D341Med (cell line): ENCODE measurements at regions not wholly inside any gene's neighbourhood (a gene's known extent, or its start where the extent isn't known, plus 50 kb on each side); places are given as distances from the start of the nearest gene placed in this dataset.

Source experiments
- DNase-seq: peaks from one replicate; pipeline ENCODE4 v3.0.0; 2012; ENCODE audit warnings: low spot score

DNA sequence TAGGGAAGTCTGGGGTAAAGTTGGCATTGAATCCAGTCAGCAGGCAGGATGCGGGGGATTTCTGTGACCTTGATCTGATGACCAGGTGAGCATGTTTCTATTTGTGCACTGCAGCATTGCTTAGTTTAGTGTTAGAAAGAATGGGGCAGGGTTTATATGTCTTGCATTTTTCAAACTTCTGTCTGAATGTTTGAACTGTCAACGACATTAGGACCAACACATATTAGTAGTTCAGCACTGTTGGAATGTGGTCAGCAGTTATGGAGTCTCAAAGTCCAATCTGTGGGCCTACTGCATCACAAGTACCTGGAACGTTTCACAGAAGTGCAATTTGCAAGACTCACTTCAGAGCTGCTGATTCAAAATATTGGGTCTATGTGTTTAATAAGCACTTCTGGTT is 276.6 kb upstream of the BMP2 start:
- no peak for DNase-seq

DNA sequence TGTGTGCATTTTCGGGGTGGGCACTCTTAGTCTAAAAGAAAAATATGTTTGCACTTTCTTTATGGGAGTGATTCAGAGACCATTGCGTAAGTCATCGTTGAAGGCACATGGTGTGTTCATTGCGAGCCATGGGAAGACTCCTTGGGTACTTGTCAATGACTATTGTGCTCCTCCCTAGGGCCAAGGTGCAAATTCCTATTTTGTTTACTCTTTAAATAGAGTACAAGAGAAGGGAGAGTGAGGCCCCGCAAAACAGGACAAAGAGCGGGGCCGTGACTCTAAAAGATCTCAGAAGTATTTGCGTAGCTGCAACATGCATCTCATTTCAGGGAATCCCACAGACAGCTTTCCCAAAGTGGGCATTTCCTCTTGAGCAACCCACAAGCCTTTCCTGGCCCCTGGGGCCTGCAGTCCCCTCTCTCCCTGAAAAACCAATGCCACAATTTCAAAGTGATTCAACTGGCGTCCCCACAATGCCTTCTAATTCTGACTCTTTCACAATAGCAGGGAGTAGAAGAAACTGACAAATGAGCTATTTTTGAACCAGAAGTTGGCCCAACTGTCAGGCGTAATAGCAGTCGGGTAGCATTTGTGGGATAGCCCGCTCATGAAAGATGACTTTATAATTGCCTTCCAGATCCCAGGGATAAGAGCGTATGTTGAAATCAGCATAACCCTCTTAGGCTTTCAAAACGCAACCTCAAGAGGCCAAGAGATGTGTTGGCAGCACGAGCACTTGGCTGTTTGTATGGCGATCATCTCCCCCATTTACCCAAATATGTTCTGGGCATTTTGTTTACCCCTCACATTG is 277.9 kb upstream of the BMP2 start:
- peak; percentile 57 for DNase-seq

DNA sequence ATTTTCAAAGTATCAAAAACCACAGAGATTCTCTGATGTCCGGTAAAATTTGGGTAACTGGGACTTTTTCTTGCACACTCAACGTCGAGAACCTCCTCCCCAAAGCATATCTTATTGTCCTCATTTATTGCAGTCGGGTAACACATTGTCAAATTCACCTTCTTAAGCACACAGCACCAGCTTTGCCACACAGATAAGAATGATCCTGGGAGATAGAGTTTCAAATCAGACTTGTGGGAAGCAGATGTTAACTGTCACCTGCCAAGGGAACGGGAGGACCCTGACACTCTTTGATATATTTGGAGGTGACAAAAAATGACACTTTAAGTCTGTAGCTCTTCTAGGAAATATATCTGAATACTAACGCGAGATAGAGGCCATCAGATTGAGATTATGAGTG is 282.1 kb upstream of the BMP2 start:
- no peak for DNase-seq

- no peak for DNase-seq
These were observed 283.8 kb upstream of the BMP2 start for GRCh38 chr20:6483727-6484126.

- DNase-seq: no peak
These were observed 285.0 kb upstream of the BMP2 start for GRCh38 chr20:6482486-6482885.

- no peak for DNase-seq
These were observed 286.9 kb upstream of the BMP2 start for GRCh38 chr20:6480328-6481200.

- no peak for DNase-seq
These were observed 294.3 kb upstream of the BMP2 start for GRCh38 chr20:6473197-6473596.

- DNase-seq: no peak
These were observed 295.6 kb upstream of the BMP2 start for GRCh38 chr20:6471871-6472270.

DNA sequence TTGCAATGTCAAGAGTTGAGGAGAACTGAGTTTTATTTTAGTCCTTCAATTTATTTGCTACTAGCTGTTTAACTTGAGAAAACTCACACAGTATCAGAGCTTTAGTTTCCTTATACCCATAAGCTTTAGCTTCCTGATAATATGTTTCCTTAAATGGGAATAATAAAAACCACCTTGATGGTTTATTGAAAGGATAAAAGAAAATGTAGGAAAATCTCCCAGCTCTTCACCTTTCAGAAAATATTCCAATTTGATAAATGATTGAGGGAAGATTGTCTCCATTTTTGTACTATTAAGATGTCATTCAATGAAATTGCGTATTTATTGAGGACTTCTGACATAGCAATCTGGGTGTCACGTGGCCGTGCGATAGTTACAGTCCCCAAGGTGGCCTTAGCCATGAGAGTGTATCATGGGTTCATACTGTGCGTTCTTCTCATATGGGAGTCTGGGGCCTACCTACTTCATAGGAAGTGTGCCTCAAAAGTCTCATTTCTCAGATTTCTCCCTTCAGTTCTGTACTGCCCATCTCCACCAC is 296.3 kb upstream of the BMP2 start:
- no peak for DNase-seq

- no peak for DNase-seq
These were observed 297.8 kb upstream of the BMP2 start for GRCh38 chr20:6469695-6470094.

GRCh38 chr20:6468423-6469116 is 298.9 kb upstream of the BMP2 start:
- no peak for DNase-seq

DNA sequence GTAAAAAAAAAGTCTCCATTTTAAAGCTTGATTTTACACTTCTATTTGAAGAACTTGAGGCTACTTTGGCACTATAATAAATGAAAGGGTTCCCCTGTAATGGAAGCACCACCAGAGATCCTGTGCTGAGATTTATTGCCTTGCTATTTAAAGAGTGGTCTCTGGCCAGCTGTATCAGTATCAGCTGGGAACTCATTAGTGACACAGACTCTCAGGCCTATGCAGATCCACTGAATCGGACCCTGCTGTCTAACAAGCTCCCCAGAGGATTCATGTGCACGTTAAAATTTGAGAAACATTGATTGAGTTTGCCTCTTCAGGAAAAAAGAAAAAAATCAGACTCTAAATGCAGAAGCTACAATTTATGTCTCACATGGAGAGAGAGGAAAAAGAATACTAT is 299.9 kb upstream of the BMP2 start:
- DNase-seq: no peak

DNA sequence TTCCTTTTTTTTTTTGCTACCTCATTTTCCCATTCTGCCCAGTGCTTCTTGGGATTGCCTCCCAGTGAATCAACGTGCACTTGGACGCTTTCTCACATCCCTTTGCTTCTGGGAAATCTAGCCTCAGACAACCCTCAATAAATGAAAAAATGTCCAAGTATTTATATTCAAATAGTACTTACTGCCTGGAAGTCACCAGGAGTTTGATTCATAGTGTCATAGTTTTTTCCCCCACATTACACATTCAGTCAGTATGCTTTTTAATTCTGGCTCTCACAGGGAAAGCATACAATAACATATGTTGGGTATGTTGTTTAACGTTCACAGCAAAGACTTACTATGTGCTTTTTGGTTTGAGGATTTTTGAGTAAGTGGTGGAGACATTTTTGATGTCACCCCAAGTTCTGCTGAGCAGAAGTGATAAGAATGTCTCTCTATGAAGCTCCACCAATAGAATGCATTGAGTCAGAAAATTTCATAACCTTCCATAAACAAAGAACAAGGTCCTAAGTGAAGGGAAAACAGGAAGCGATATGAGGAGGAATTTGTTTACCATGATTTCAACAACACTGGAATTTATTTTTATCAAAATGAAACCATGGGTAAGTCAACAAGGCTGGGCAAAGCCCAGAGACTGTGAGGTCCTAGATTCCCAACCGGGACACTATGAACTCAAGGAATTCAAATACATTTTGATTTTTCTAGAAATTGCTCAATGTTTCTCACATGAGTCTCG is 301.2 kb upstream of the BMP2 start:
- DNase-seq: no peak

DNA sequence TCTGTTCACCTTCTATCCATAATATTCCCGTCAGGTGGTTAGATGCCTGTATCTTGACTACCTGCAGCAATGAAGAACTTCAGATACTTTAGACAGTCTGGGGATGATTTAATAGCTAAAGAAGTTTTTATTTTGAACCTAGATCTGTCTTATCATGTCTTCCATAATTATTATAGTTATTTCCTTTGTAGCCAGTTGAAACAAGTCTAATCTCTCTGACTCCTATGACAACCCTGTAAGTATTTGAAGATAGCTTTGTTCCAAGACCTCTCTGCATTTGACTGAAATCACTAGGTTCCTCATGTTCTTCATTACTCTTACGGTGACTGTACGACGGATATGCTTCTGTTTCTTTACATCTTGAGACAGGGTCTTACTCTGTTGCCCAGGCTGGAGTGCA is 316.6 kb upstream of the BMP2 start:
- no peak for DNase-seq

- DNase-seq: no peak
These were observed 317.6 kb upstream of the FERMT1 start for GRCh38 chr20:6440443-6440799.

GRCh38 chr20:6439737-6440442 is 317.1 kb upstream of the FERMT1 start:
- DNase-seq: no peak

DNA sequence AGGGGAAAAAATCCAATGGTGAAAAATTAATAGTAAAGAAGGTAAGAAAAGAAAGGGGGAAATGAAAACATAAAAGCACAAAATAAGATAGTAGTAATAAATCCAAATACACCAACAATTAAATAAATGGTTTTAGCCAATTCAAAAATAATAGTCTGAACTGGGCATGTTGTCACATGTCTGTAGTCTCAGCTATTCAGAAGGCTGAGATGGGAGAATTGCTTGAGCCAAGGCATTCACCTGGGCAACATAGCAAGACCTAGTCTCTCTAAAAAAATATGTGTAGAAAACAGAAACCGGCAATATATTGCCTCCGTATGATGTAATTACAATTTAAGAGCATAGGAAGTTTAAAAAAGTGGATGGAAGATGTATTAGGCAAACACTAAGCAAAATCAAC is 311.3 kb upstream of the FERMT1 start:
- DNase-seq: no peak

DNA sequence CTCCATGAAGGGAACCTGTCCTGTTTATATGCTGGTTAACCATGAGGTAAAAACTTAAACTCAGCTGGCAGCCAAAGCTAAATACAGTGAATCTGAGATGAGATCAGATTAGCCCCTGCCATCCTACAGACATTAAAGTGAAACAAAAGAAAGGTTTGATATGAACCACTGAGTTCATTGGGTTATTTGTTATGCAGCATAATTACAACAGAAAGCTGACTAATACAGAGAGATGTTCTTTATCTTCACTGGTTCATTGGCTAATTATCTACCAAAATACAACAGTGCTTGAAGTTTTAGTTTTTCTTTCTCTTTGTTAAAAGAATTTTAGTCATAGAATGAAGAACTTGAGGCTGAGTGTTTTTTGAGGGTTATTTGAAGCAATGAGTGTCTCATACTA is 307.6 kb upstream of the FERMT1 start:
- DNase-seq: no peak

GRCh38 chr20:6426287-6426891 is 303.6 kb upstream of the FERMT1 start:
- DNase-seq: no peak

DNA sequence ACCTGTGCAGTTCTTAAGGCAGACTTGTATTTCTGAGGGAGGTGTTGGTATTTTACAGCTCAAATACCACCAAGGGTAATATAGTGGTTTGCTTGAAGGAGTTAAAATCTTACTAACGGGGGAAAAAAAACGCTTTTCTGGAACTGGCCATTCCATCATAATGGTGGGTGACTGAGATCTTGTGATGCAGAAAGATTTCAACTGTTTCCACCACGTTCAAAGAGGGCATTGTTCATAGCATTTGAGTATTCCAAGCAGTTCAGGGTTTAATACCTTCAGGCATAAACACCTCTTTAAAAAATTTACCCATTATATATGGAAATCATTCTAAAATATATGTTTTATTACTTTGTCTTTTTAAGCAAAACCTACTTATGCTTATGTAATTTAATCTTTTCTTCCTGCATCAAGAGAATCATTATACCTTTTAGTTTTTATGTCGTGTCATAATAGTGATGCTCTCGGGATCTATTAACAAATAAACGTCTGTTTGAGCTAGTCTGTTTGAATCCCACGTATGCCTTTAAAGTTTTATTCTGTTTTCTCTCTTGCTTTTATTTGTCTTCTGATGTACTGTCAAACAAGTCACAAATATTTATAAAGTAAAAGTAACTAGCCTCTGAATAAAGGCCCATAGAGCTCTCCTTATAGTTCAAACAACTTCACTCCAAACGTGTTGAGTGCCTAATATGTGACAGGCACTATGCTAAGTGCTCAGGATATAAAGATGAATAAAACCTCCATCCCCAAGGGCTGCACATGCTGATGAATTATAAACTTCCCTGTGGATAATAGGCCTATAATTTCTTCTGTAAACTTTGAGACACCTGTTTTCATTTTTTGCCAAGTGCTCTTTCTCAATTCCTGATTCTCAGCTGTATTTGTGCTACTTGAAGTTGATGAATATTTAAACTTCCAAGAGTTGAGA is 298.8 kb upstream of the FERMT1 start:
- no peak for DNase-seq
